OCI-LY1 (cell line): ENCODE measurements at regions not wholly inside any gene's neighbourhood (a gene's known extent, or its start where the extent isn't known, plus 50 kb on each side); places are given as distances from the start of the nearest gene placed in this dataset.

Source experiments
- CTCF ChIP-seq: fragments of 200-600 bp; sonication (generic), shearing (Covaris generic); IDR thresholded peaks from 2 replicates; pipeline ENCODE4 v1.5.1; 2017; ENCODE audit warnings: mild to moderate bottlenecking, antibody characterized with exemption, low read length, moderate library complexity, mixed read lengths
- EZH2 ChIP-seq: fragments of 200-600 bp; sonication (generic), shearing (Covaris generic); IDR thresholded peaks from 2 replicates; pipeline ENCODE4 v1.8.0; 2017; ENCODE audit warnings: borderline replicate concordance, mixed run types, mild to moderate bottlenecking, antibody characterized with exemption, low read length, moderate library complexity, mixed read lengths

GRCh38 chr3:99212969-99213368, 311.5 kb upstream of the DCBLD2 start:
- TF ChIP-seq CTCF (no peak), EZH2 (no peak)
